Adrenal gland (tissue), 9 donors: ENCODE measurements at regions not wholly inside any gene's neighbourhood (a gene's known extent, or its start where the extent isn't known, plus 50 kb on each side); places are given as distances from the start of the nearest gene placed in this dataset.

ENCODE experiments used
- DNase-seq, 7 donors: peaks; one replicate each; pipeline ENCODE4 v3.0.0-alpha.2; 2019 to 2020
- H3K27ac ChIP-seq, 5 donors: fragments of 200-600 bp; sonication (generic) in 4 of 5; 1 replicate in 3 of 5; 2 replicates in 2 of 5; pipeline versions ENCODE4 v1.5.1 to v1.8.0; 2016 to 2020; ENCODE audit warnings: mild to moderate bottlenecking in 1 of 5
- H3K27me3 ChIP-seq: fragments of 200-600 bp; 2 replicates; pipeline ENCODE4 v1.8.0; 2021
- H3K36me3 ChIP-seq, 2 donors: fragments of 200-600 bp; replicated peaks in 1 of 2; 1 replicate in 1 of 2; 2 replicates in 1 of 2; pipeline versions ENCODE4 v1.5.1 to v1.8.0; 2018 to 2022
- H3K4me1 ChIP-seq, 2 donors: fragments of 200-600 bp; replicated peaks in 1 of 2; 1 replicate in 1 of 2; 2 replicates in 1 of 2; pipeline versions ENCODE4 v1.5.1 to v1.8.0; 2018 to 2021
- H3K4me3 ChIP-seq, 4 donors: fragments of 200-600 bp; sonication (generic) in 3 of 4; one replicate each; pipeline ENCODE4 v1.5.1; 2016 to 2018
- H3K9me3 ChIP-seq, 3 donors: fragments of 200-600 bp; sonication (generic) in 1 of 3; replicated peaks in 1 of 3; 1 replicate in 2 of 3; 2 replicates in 1 of 3; pipeline versions ENCODE4 v1.5.1 to v1.8.0; 2016 to 2021
- CTCF ChIP-seq, 6 experiments: fragments of 450-650 bp in 4 of 6; fragments of 200-600 bp in 2 of 6; sonication (generic) in 1 of 6; IDR thresholded peaks; 1 replicate in 5 of 6; 2 replicates in 1 of 6; pipeline versions ENCODE4 v1.5.1 to v1.8.0; 2016 to 2021; ENCODE audit warnings: antibody characterized with exemption in 6 of 6, mild to moderate bottlenecking in 2 of 6, moderate library complexity in 1 of 6
- POLR2A ChIP-seq, 2 donors: fragments of 450-650 bp; IDR thresholded peaks; one replicate each; pipeline ENCODE4 v1.6.1; 2017; ENCODE audit warnings: antibody characterized with exemption in 2 of 2, mild to moderate bottlenecking in 2 of 2, moderate library complexity in 1 of 2
- WGBS, 4 donors: extraction: QIAGEN DNeasy Blood & Tissue Kit in 2 of 4; methylation state at CpG; one replicate each; pipeline versions ENCODE4 v1.1.5 to v1.1.7; 2013 to 2017; 5-methylcytosine and 5-hydroxymethylcytosine counted together
- intact Hi-C, 2 donors: fragments of 100-400 bp; cut with DNase I; formaldehyde crosslinking; loops; one replicate each; pipeline versions ENCODE4 v1.14.1 to v1.15.0; 2022 to 2023
- donor health status: healthy with polysubstance abuse.
- donor health status: Bipolar disorder and iron deficiency.
- donor health status: DM: yes; HTN: yes; CAD: no.
- donor health status: DM: no; HTN: no; CAD: no.
- donor health status: DM: no; HTN: no; CAD: no.

- no peaks in the 10 kb centered on the region for H3K9me3 ChIP-seq
- H3K4me1 ChIP-seq = peaks cover 8 to 17% of the 10 kb centered on the region in 2 donors
- no peak overlapping the region for H3K27ac ChIP-seq
- intact Hi-C loops = loop anchor here (5.0 to 10.0 kb wide), 2 partner anchors 522 to 530 kb away; no protein-coding TSS in a partner anchor
- 38 to 48% (median 44%) methylated on average over 1 of the region's 1 CpG for WGBS, 4 donors
- TF ChIP-seq POLR2A (IDR thresholded peaks at IDR 0.05) (no peak), CTCF (IDR thresholded peaks at IDR 0.05) (no peak)
- no peaks in the 10 kb centered on the region for H3K36me3 ChIP-seq
- no peak overlapping the region for H3K4me3 ChIP-seq
- no peak for DNase-seq
- H3K27me3 ChIP-seq = no peaks in the 10 kb centered on the region
These were observed 104.5 kb downstream of the ZMAT3 start for GRCh38 chr3:178967177-178967532.

- WGBS, 4 donors = 14 to 21% (median 17%) methylated on average over 6 of the region's 6 CpGs
- DNase-seq = peak in 2 of 7 donors; percentile 2 to 62
- Histone ChIP-seq H3K27ac (no peak overlapping the region), H3K4me3 (no peak overlapping the region), H3K9me3 (no peaks in the 10 kb centered on the region), H3K4me1 (peaks cover 8 to 17% of the 10 kb centered on the region in 2 donors), H3K27me3 (no peaks in the 10 kb centered on the region), H3K36me3 (no peaks in the 10 kb centered on the region)
- intact Hi-C loops = loop anchor here (5.0 to 10.0 kb wide), 2 partner anchors 522 to 529 kb away; no protein-coding TSS in a partner anchor
- TF ChIP-seq CTCF (IDR thresholded peaks at IDR 0.05) (peak; percentile 18 to 63 (median 38)), POLR2A (IDR thresholded peaks at IDR 0.05) (no peak)
These were observed 105.1 kb downstream of the ZMAT3 start for GRCh38 chr3:178966299-178967176.

DNA sequence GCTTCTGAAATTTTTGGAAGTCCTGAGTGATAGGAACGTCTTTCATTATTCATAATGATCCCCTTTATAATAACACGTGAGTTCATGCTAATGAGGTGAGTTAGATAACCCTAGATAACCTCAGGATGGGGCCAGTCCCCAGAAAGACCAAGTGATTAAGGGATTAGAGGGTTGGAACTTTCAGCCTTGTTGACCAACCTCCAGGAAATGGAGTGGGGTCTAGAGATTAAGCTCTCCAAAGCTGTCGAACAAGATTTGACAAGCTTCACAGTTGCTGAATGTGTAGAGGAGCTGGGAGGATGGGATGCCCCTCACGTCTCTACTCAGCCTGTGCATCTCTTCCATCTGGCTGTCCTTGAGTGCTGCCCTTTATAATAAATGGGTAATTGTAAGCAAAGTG, 107.1 kb downstream of the ZMAT3 start:
- Histone ChIP-seq H3K4me3 (no peak overlapping the region), H3K36me3 (no peaks in the 10 kb centered on the region), H3K9me3 (no peaks in the 10 kb centered on the region), H3K27me3 (no peaks in the 10 kb centered on the region), H3K27ac (no peak overlapping the region), H3K4me1 (peaks cover 8 to 17% of the 10 kb centered on the region in 2 donors)
- DNase-seq = no peak
- 38 to 58% (median 43%) methylated on average over 4 of the region's 4 CpGs for WGBS, 4 donors
- TF ChIP-seq CTCF (IDR thresholded peaks at IDR 0.05) (no peak), POLR2A (IDR thresholded peaks at IDR 0.05) (no peak)
- intact Hi-C loops = loop anchor here in 1 of 2 donors (10.0 kb wide), 1 partner anchor 520 kb away; no protein-coding TSS in a partner anchor

GRCh38 chr3:178960918-178961317, 110.7 kb downstream of the ZMAT3 start:
- no peaks in the 10 kb centered on the region for H3K9me3 ChIP-seq
- no peaks in the 10 kb centered on the region for H3K36me3 ChIP-seq
- peaks cover 0 to 2% of the 10 kb centered on the region in 2 donors for H3K4me1 ChIP-seq
- H3K27me3 ChIP-seq = no peaks in the 10 kb centered on the region
- no peak for TF ChIP-seq POLR2A (IDR thresholded peaks at IDR 0.05)
- no peak for TF ChIP-seq CTCF (IDR thresholded peaks at IDR 0.05)
- DNase-seq = no peak
- intact Hi-C loops = loop anchor here in 1 of 2 donors (10.0 kb wide), 1 partner anchor 516 kb away; no protein-coding TSS in a partner anchor
- no peak overlapping the region for H3K4me3 ChIP-seq
- no peak overlapping the region for H3K27ac ChIP-seq
